Gastroesophageal sphincter (tissue), 3 donors: ENCODE measurements at regions not wholly inside any gene's neighbourhood (a gene's known extent, or its start where the extent isn't known, plus 50 kb on each side); places are given as distances from the start of the nearest gene placed in this dataset.

ENCODE experiments used
- CTCF ChIP-seq, 4 experiments: fragments of 200-600 bp in 2 of 4; fragments of 450-650 bp in 2 of 4; sonication (generic) in 1 of 4; IDR thresholded peaks; one replicate each; pipeline ENCODE4 v1.5.1; 2017 to 2019; ENCODE audit warnings: antibody characterized with exemption in 4 of 4, mild to moderate bottlenecking in 2 of 4, moderate library complexity in 2 of 4
- EP300 ChIP-seq: sonication (generic); formaldehyde crosslinking; IDR thresholded peaks from one replicate; pipeline ENCODE4 v1.6.1; 2017; ENCODE audit warnings: antibody characterized with exemption, mild to moderate bottlenecking
- POLR2A ChIP-seq, 2 donors: fragments of 450-650 bp; IDR thresholded peaks; one replicate each; pipeline ENCODE4 v1.6.1; 2017; ENCODE audit warnings: antibody characterized with exemption in 2 of 2, mild to moderate bottlenecking in 2 of 2, moderate library complexity in 1 of 2
- POLR2AphosphoS5 ChIP-seq: sonication (generic); formaldehyde crosslinking; IDR thresholded peaks from one replicate; pipeline ENCODE4 v1.6.1; 2017; ENCODE audit warnings: antibody characterized with exemption

- TF ChIP-seq CTCF (IDR thresholded peaks at IDR 0.05) (no peak), POLR2A (IDR thresholded peaks at IDR 0.05) (no peak), POLR2AphosphoS5 (no peak), EP300 (no peak)
These were observed 629.6 kb downstream of the TBC1D22A start for GRCh38 chr22:47392054-47392347.
